ENCODE measurements at regions not wholly inside any gene's neighbourhood (a gene's known extent, or its start where the extent isn't known, plus 50 kb on each side); places are given as distances from the start of the nearest gene placed in this dataset.
"Not testable (repeated sequence)": the region's sequence is repeated elsewhere in the genome, so short reads cannot be mapped to it uniquely, and the experiment has no call there.

GRCh38 chr9:16293610-16294009 is 576.9 kb downstream of the BNC2 start:
- H3K4me2 ChIP-seq (ENCODE audit: low read depth, low read length), result no peak overlapping the region
- DNase-seq, result no peak
- no peaks in the 10 kb centered on the region for H3F3A ChIP-seq (ENCODE audit: insufficient read depth, low read length)
- H3K27me3 ChIP-seq (replicated peaks; ENCODE audit: insufficient read depth, low read length), result no peaks in the 10 kb centered on the region
- no peak overlapping the region for H3K4me3 ChIP-seq (ENCODE audit: low read length)
- H3K27ac ChIP-seq (ENCODE audit: low read length), result no peak overlapping the region
- H3K9ac ChIP-seq (ENCODE audit: low read length), result no peak overlapping the region
- H3K36me3 ChIP-seq (replicated peaks; ENCODE audit: insufficient read depth, low read length), result no peaks in the 10 kb centered on the region
- TF ChIP-seq EZH2phosphoT487 (IDR thresholded peaks at IDR 0.05; ENCODE audit: low read length), result no peak
- no peak for TF ChIP-seq EZH2 (optimal IDR thresholded peaks at IDR 0.05; ENCODE audit: low read depth, low read length)
- no peak for TF ChIP-seq CTCF (IDR thresholded peaks at IDR 0.05; ENCODE audit: low read length)
- no peaks in the 10 kb centered on the region for H3K4me1 ChIP-seq (ENCODE audit: low read length)
- H3K9me2 ChIP-seq (replicated peaks; ENCODE audit: insufficient read depth, low read length), result no peaks in the 10 kb centered on the region
- no peaks in the 10 kb centered on the region for H4K20me1 ChIP-seq (ENCODE audit: insufficient read depth, low read length)
- no peaks in the 10 kb centered on the region for H3K79me2 ChIP-seq (ENCODE audit: low read length)
- no peak overlapping the region for H2AFZ ChIP-seq (ENCODE audit: low read length)
- no peaks in the 10 kb centered on the region for H3K9me3 ChIP-seq (replicated peaks; ENCODE audit: insufficient read depth, low read length)

GRCh38 chr9:16294133-16294770 is 576.2 kb downstream of the BNC2 start:
- H4K20me1 ChIP-seq (ENCODE audit: insufficient read depth, low read length), result no peaks in the 10 kb centered on the region
- TF ChIP-seq EZH2phosphoT487 (IDR thresholded peaks at IDR 0.05; ENCODE audit: low read length), result no peak
- no peak for TF ChIP-seq EZH2 (optimal IDR thresholded peaks at IDR 0.05; ENCODE audit: low read depth, low read length)
- no peak for TF ChIP-seq CTCF (IDR thresholded peaks at IDR 0.05; ENCODE audit: low read length)
- no peak overlapping the region for H2AFZ ChIP-seq (ENCODE audit: low read length)
- H3K4me1 ChIP-seq (ENCODE audit: low read length), result no peaks in the 10 kb centered on the region
- no peaks in the 10 kb centered on the region for H3K9me2 ChIP-seq (replicated peaks; ENCODE audit: insufficient read depth, low read length)
- no peaks in the 10 kb centered on the region for H3K9me3 ChIP-seq (replicated peaks; ENCODE audit: insufficient read depth, low read length)
- H3K36me3 ChIP-seq (replicated peaks; ENCODE audit: insufficient read depth, low read length), result no peaks in the 10 kb centered on the region
- no peak overlapping the region for H3K4me3 ChIP-seq (ENCODE audit: low read length)
- no peaks in the 10 kb centered on the region for H3K27me3 ChIP-seq (replicated peaks; ENCODE audit: insufficient read depth, low read length)
- H3K79me2 ChIP-seq (ENCODE audit: low read length), result no peaks in the 10 kb centered on the region
- no peak overlapping the region for H3K9ac ChIP-seq (ENCODE audit: low read length)
- no peak for DNase-seq
- H3K27ac ChIP-seq (ENCODE audit: low read length), result no peak overlapping the region
- H3F3A ChIP-seq (ENCODE audit: insufficient read depth, low read length), result no peaks in the 10 kb centered on the region
- H3K4me2 ChIP-seq (ENCODE audit: low read depth, low read length), result no peak overlapping the region

GRCh38 chr9:16294940-16295339 is 575.5 kb downstream of the BNC2 start:
- not testable (repeated sequence) for H3K27me3 ChIP-seq (replicated peaks; ENCODE audit: insufficient read depth, low read length); H4K20me1 ChIP-seq (ENCODE audit: insufficient read depth, low read length); H3F3A ChIP-seq (ENCODE audit: insufficient read depth, low read length); H3K9ac ChIP-seq (ENCODE audit: low read length); DNase-seq; H3K4me3 ChIP-seq (ENCODE audit: low read length); H3K4me2 ChIP-seq (ENCODE audit: low read depth, low read length); H3K79me2 ChIP-seq (ENCODE audit: low read length); H3K36me3 ChIP-seq (replicated peaks; ENCODE audit: insufficient read depth, low read length); H3K9me2 ChIP-seq (replicated peaks; ENCODE audit: insufficient read depth, low read length); H3K9me3 ChIP-seq (replicated peaks; ENCODE audit: insufficient read depth, low read length); H2AFZ ChIP-seq (ENCODE audit: low read length); H3K4me1 ChIP-seq (ENCODE audit: low read length); H3K27ac ChIP-seq (ENCODE audit: low read length)

GRCh38 chr9:16299368-16299767 is 571.1 kb downstream of the BNC2 start:
- not testable (repeated sequence) for H3K27me3 ChIP-seq (replicated peaks; ENCODE audit: insufficient read depth, low read length); DNase-seq; H3K27ac ChIP-seq (ENCODE audit: low read length); H3K4me1 ChIP-seq (ENCODE audit: low read length); H3K4me3 ChIP-seq (ENCODE audit: low read length); H4K20me1 ChIP-seq (ENCODE audit: insufficient read depth, low read length); H3K9me2 ChIP-seq (replicated peaks; ENCODE audit: insufficient read depth, low read length); H3K4me2 ChIP-seq (ENCODE audit: low read depth, low read length); H3K36me3 ChIP-seq (replicated peaks; ENCODE audit: insufficient read depth, low read length); H3F3A ChIP-seq (ENCODE audit: insufficient read depth, low read length); H3K9ac ChIP-seq (ENCODE audit: low read length); H3K9me3 ChIP-seq (replicated peaks; ENCODE audit: insufficient read depth, low read length); H3K79me2 ChIP-seq (ENCODE audit: low read length); H2AFZ ChIP-seq (ENCODE audit: low read length)

Data from MM.1S (cell line).